GM12878 (cell line): ENCODE measurements at regions not wholly inside any gene's neighbourhood (a gene's known extent, or its start where the extent isn't known, plus 50 kb on each side); places are given as distances from the start of the nearest gene placed in this dataset.

Experiments used
- ATAC-seq: fragments of 200-7000 bp; cut with Tn5 transposase; 3 replicates; pipeline ENCODE4 v1.9.1; 2020; ENCODE audit warnings: mild to moderate bottlenecking, moderate library complexity
- BruUV-seq: library from RNA; stranded (reverse); fragments of 400-500 nt; replicated peaks from 2 replicates; lab custom pipeline; 2021; lab: Mats Ljungman, UMichigan
- CTCF ChIA-PET: fragments of 300-600 bp; sonication (Branson Sonifier 250); formaldehyde crosslinking; extraction: SDS; loops from one replicate; lab custom pipeline; 2021; ENCODE audit warnings: inconsistent platforms; lab: Yijun Ruan, JAX
- POLR2A ChIA-PET: fragments of 350-600 bp; formaldehyde crosslinking; extraction: SDS; loops from one replicate; lab custom pipeline; 2021; ENCODE audit warnings: inconsistent platforms; lab: Charles Lee
- RAD21 ChIA-PET: fragments of 300-600 bp; sonication (Branson Sonifier 250); formaldehyde crosslinking; loops from one replicate; lab custom pipeline; 2023; ENCODE audit warnings: antibody characterized with exemption; ENCODE audit not compliant: unreplicated experiment; lab: Charles Lee
- SMC1A ChIA-PET: fragments of 300-600 bp; sonication (Branson Sonifier 250); formaldehyde crosslinking; loops from one replicate; lab custom pipeline; 2023; ENCODE audit not compliant: unreplicated experiment, uncharacterized antibody; lab: Charles Lee
- DNase-seq: peaks from one replicate; pipeline ENCODE4 v3.0.0-alpha.2; 2011; ENCODE audit warnings: low read depth, low spot score
- FAIRE-seq: peaks from 3 replicates; lab custom pipeline; 2011; peaks lifted over from hg19 to GRCh38; lab: Jason Lieb, UNC
- H2AFZ ChIP-seq: 2 replicates; pipeline ENCODE4 v1.6.0; 2011; ENCODE audit warnings: low read depth, low read length, control low read depth; ENCODE audit not compliant: control insufficient read depth
- H3K27ac ChIP-seq: 2 replicates; pipeline ENCODE4 v1.5.1; 2011; ENCODE audit warnings: control low read depth; ENCODE audit not compliant: control insufficient read depth, insufficient read depth
- H3K27me3 ChIP-seq, 2 experiments: replicated peaks in 1 of 2; 2 replicates each; pipeline versions ENCODE4 v1.6.0 to v1.6.1; 2011; ENCODE audit warnings: low read length in 1 of 2; ENCODE audit not compliant: control insufficient read depth in 2 of 2, insufficient read depth in 2 of 2
- H3K36me3 ChIP-seq, 2 experiments: 2 replicates each; pipeline ENCODE4 v1.5.1; 2011; ENCODE audit warnings: low read length in 1 of 2; ENCODE audit not compliant: control insufficient read depth in 2 of 2, insufficient read depth in 2 of 2
- H3K4me1 ChIP-seq: 2 replicates; pipeline ENCODE4 v1.6.1; 2011; ENCODE audit warnings: mild to moderate bottlenecking, low read length, moderate library complexity, mixed read lengths; ENCODE audit not compliant: control insufficient read depth, insufficient read depth
- H3K4me2 ChIP-seq: 2 replicates; pipeline ENCODE4 v1.6.0; 2011; ENCODE audit warnings: control low read depth; ENCODE audit not compliant: control insufficient read depth, insufficient read depth
- H3K4me3 ChIP-seq: fragments of 200-600 bp; sonication (generic); 2 replicates; pipeline ENCODE4 v1.5.1; 2016
- H3K79me2 ChIP-seq: 2 replicates; pipeline ENCODE4 v1.6.0; 2011; ENCODE audit warnings: low read length; ENCODE audit not compliant: control insufficient read depth, insufficient read depth
- H3K9ac ChIP-seq: 2 replicates; pipeline ENCODE4 v1.8.0; 2011; ENCODE audit warnings: low read length, control low read depth, mixed read lengths; ENCODE audit not compliant: control insufficient read depth, insufficient read depth
- H3K9me3 ChIP-seq: replicated peaks from 3 replicates; pipeline ENCODE4 v1.5.1; 2011; ENCODE audit warnings: mild to moderate bottlenecking, low read length; ENCODE audit not compliant: control insufficient read depth, insufficient read depth
- H4K20me1 ChIP-seq: 2 replicates; pipeline ENCODE4 v1.6.0; 2011; ENCODE audit not compliant: control insufficient read depth, insufficient read depth
- BCL11A ChIP-seq: IDR thresholded peaks from 2 replicates; pipeline ENCODE4 v1.6.1; 2011; ENCODE audit warnings: low read depth, low read length
- BRCA1 ChIP-seq: IDR thresholded peaks from 2 replicates; pipeline ENCODE4 v1.6.1; 2011; ENCODE audit warnings: low read depth, low read length, improper control_type of control experiment
- CBX3 ChIP-seq: fragments of 200-600 bp; sonication (generic); IDR thresholded peaks from 2 replicates; pipeline ENCODE4 v1.6.1; 2016; ENCODE audit warnings: low read depth, borderline replicate concordance
- CBX5 ChIP-seq: sonication (generic); IDR thresholded peaks from 2 replicates; pipeline ENCODE4 v1.6.1; 2016; ENCODE audit warnings: low read depth, moderate library complexity, mild to moderate bottlenecking, inconsistent platforms
- EZH2 ChIP-seq: IDR thresholded peaks from 2 replicates; pipeline ENCODE4 v1.6.1; 2012; ENCODE audit warnings: low read depth, mild to moderate bottlenecking, control low read depth, inconsistent platforms, low read length, borderline replicate concordance; ENCODE audit not compliant: control insufficient read depth
- LARP7 ChIP-seq: fragments of 450-650 bp; IDR thresholded peaks from 2 replicates; pipeline ENCODE4 v1.6.1; 2017; ENCODE audit warnings: mild to moderate bottlenecking
- NFIC ChIP-seq: IDR thresholded peaks from 2 replicates; pipeline ENCODE4 v1.6.1; 2012; ENCODE audit warnings: low read depth, mild to moderate bottlenecking, inconsistent platforms, low read length, moderate library complexity
- NR2F1 ChIP-seq: fragments of 450-650 bp; conservative IDR thresholded peaks from 2 replicates; pipeline ENCODE4 v1.6.1; 2017; ENCODE audit warnings: mild to moderate bottlenecking
- PKNOX1 ChIP-seq: fragments of 450-650 bp; IDR thresholded peaks from 2 replicates; pipeline ENCODE4 v1.6.1; 2016; ENCODE audit warnings: mild to moderate bottlenecking
- POU2F2 ChIP-seq: IDR thresholded peaks from 3 replicates; pipeline ENCODE4 v1.6.1; 2011; ENCODE audit warnings: low read depth, mild to moderate bottlenecking, low read length, borderline replicate concordance
- SMC3 ChIP-seq: IDR thresholded peaks from 2 replicates; pipeline ENCODE4 v1.6.1; 2011; ENCODE audit warnings: low read length, improper control_type of control experiment, borderline replicate concordance
- SUZ12 ChIP-seq: fragments of 200-600 bp; sonication (generic); IDR thresholded peaks from one replicate; pipeline ENCODE4 v1.6.1; 2018; ENCODE audit warnings: antibody characterized with exemption, mild to moderate bottlenecking; ENCODE audit not compliant: unreplicated experiment
- ZNF384 ChIP-seq: IDR thresholded peaks from 2 replicates; pipeline ENCODE4 v1.6.1; 2012; ENCODE audit warnings: low read depth, mild to moderate bottlenecking, low read length, improper control_type of control experiment, borderline replicate concordance
- ZSCAN29 ChIP-seq: fragments of 450-650 bp; IDR thresholded peaks from 2 replicates; pipeline ENCODE4 v1.6.1; 2017; ENCODE audit warnings: mild to moderate bottlenecking, moderate library complexity
- WGBS: methylation state at CpG from one replicate; pipeline ENCODE4 v1.1.6; 2016; ENCODE audit warnings: low lambda C conversion rate; ENCODE audit not compliant: insufficient replicate concordance, insufficient coverage; ENCODE audit errors: missing lambda C conversion rate; 5-methylcytosine and 5-hydroxymethylcytosine counted together
- in situ Hi-C: fragments of 300-500 bp; cut with MboI; formaldehyde crosslinking; loops from 9 replicates; pipeline ENCODE4 v1.14.3; 2018; ENCODE audit warnings: mixed read lengths
- intact Hi-C: fragments of 100-400 bp; cut with micrococcal nuclease; formaldehyde crosslinking; loops from one replicate; pipeline ENCODE4 v1.14.2; 2022; ENCODE audit not compliant: unreplicated experiment
- TF ChIP-seq, protein P1 (sequence below): fragments of 450-650 bp; IDR thresholded peaks from 2 replicates; pipeline ENCODE4 v1.6.1; 2017; ENCODE audit warnings: mild to moderate bottlenecking, moderate library complexity

- DNase-seq = no peak
- Histone ChIP-seq H4K20me1 (no peaks in the 10 kb centered on the region), H3K27ac (no peak overlapping the region), H3K9me3 (no peaks in the 10 kb centered on the region), H3K27me3 (no peaks in the 10 kb centered on the region), H3K9ac (no peak overlapping the region), H3K4me1 (no peaks in the 10 kb centered on the region), H2AFZ (no peak overlapping the region), H3K4me2 (no peak overlapping the region), H3K4me3 (no peak overlapping the region), H3K79me2 (no peaks in the 10 kb centered on the region), H3K36me3 (no peaks in the 10 kb centered on the region)
- ChIA-PET CTCF (no interaction called here), SMC1A (no interaction called here), RAD21 (no interaction called here), POLR2A (no interaction called here)
- peak; percentile 50; the same call in 1 of the 3 replicates for ATAC-seq
- BruUV-seq = no TSS peak
- no peak for TF ChIP-seq BCL11A
- TF ChIP-seq ZNF384 = peak; percentile 35; the same call in 1 of the 2 replicates
- no peak for TF ChIP-seq NFIC
- no peak for TF ChIP-seq EZH2
- TF ChIP-seq BRCA1 = no peak
- no peak for TF ChIP-seq CBX3
- in situ Hi-C loops (no loop called here), intact Hi-C loops (no loop called here)
- WGBS = 80% methylated on average over 1 of the region's 1 CpG
- FAIRE-seq = no peak
Measured at GRCh38 chr6:23224540-23224939, 655.2 kb downstream of the HDGFL1 start.

GRCh38 chr6:23228439-23229024, 659.2 kb downstream of the HDGFL1 start:
- Histone ChIP-seq H4K20me1 (no peaks in the 10 kb centered on the region), H2AFZ (no peak overlapping the region), H3K9ac (no peak overlapping the region), H3K4me3 (no peak overlapping the region), H3K4me1 (no peaks in the 10 kb centered on the region), H3K27ac (no peak overlapping the region), H3K79me2 (no peaks in the 10 kb centered on the region), H3K27me3 (no peaks in the 10 kb centered on the region), H3K9me3 (no peaks in the 10 kb centered on the region), H3K4me2 (no peak overlapping the region), H3K36me3 (no peaks in the 10 kb centered on the region)
- ChIA-PET POLR2A (no interaction called here), SMC1A (no interaction called here), RAD21 (no interaction called here), CTCF (no interaction called here)
- 8% methylated on average over 11 of the region's 11 CpGs for WGBS
- ATAC-seq (no peak; the same call in 2 of the 3 replicates), DNase-seq (no peak), FAIRE-seq (no peak)
- in situ Hi-C loops (no loop called here), intact Hi-C loops (no loop called here)
- no TSS peak for BruUV-seq
- TF ChIP-seq, protein P1, sequence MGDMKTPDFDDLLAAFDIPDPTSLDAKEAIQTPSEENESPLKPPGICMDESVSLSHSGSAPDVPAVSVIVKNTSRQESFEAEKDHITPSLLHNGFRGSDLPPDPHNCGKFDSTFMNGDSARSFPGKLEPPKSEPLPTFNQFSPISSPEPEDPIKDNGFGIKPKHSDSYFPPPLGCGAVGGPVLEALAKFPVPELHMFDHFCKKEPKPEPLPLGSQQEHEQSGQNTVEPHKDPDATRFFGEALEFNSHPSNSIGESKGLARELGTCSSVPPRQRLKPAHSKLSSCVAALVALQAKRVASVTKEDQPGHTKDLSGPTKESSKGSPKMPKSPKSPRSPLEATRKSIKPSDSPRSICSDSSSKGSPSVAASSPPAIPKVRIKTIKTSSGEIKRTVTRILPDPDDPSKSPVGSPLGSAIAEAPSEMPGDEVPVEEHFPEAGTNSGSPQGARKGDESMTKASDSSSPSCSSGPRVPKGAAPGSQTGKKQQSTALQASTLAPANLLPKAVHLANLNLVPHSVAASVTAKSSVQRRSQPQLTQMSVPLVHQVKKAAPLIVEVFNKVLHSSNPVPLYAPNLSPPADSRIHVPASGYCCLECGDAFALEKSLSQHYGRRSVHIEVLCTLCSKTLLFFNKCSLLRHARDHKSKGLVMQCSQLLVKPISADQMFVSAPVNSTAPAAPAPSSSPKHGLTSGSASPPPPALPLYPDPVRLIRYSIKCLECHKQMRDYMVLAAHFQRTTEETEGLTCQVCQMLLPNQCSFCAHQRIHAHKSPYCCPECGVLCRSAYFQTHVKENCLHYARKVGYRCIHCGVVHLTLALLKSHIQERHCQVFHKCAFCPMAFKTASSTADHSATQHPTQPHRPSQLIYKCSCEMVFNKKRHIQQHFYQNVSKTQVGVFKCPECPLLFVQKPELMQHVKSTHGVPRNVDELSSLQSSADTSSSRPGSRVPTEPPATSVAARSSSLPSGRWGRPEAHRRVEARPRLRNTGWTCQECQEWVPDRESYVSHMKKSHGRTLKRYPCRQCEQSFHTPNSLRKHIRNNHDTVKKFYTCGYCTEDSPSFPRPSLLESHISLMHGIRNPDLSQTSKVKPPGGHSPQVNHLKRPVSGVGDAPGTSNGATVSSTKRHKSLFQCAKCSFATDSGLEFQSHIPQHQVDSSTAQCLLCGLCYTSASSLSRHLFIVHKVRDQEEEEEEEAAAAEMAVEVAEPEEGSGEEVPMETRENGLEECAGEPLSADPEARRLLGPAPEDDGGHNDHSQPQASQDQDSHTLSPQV = no peak
- no peak for TF ChIP-seq SUZ12
- no peak for TF ChIP-seq NR2F1
- no peak for TF ChIP-seq POU2F2
- TF ChIP-seq CBX5 = no peak
- TF ChIP-seq LARP7 = no peak
- no peak for TF ChIP-seq BRCA1
- TF ChIP-seq PKNOX1 = no peak
- no peak for TF ChIP-seq SMC3
- TF ChIP-seq ZSCAN29 = no peak
